Left lung (tissue), 4 donors: ENCODE measurements at regions not wholly inside any gene's neighbourhood (a gene's known extent, or its start where the extent isn't known, plus 50 kb on each side); places are given as distances from the start of the nearest gene placed in this dataset.

ENCODE experiments used
- ATAC-seq: fragments of 200-7000 bp; cut with Tn5 transposase; one replicate; pipeline ENCODE4 v1.9.1; 2020; ENCODE audit warnings: moderate library complexity
- DNase-seq, 4 donors: peaks; one replicate each; pipeline ENCODE4 v3.0.0-alpha.2; 2013 to 2020
- H3K27ac ChIP-seq, 2 donors: fragments of 200-600 bp; sonication (generic) in 1 of 2; one replicate each; pipeline versions ENCODE4 v1.5.0 to v1.8.0; 2020 to 2021
- H3K27me3 ChIP-seq, 2 donors: fragments of 200-600 bp; sonication (generic) in 1 of 2; one replicate each; pipeline versions ENCODE4 v1.5.0 to v1.8.0; 2020 to 2021
- H3K36me3 ChIP-seq, 2 donors: fragments of 200-600 bp; sonication (generic) in 1 of 2; one replicate each; pipeline versions ENCODE4 v1.5.0 to v1.8.0; 2020 to 2021
- H3K4me1 ChIP-seq, 2 donors: fragments of 200-600 bp; one replicate each; pipeline ENCODE4 v1.8.0; 2021
- H3K4me3 ChIP-seq, 2 donors: fragments of 200-600 bp; sonication (generic) in 1 of 2; one replicate each; pipeline versions ENCODE4 v1.5.0 to v1.8.0; 2020 to 2021; ENCODE audit warnings: mild to moderate bottlenecking in 1 of 2
- H3K9me3 ChIP-seq, 2 donors: fragments of 200-600 bp; sonication (generic) in 1 of 2; one replicate each; pipeline versions ENCODE4 v1.5.0 to v1.8.0; 2020 to 2021
- CTCF ChIP-seq, 2 donors: fragments of 200-600 bp; sonication (generic) in 1 of 2; IDR thresholded peaks; one replicate each; pipeline versions ENCODE4 v1.5.0 to v1.8.0; 2021; ENCODE audit warnings: antibody characterized with exemption in 2 of 2
- intact Hi-C, 2 donors: fragments of 100-400 bp; cut with DNase I; formaldehyde crosslinking; loops; one replicate each; pipeline versions ENCODE4 v1.11.2 to v1.14.2; 2022
- donor health status: DM: no; HTN: yes; CAD: no.
- donor health status: DM: no; HTN: no; CAD: no.

DNA sequence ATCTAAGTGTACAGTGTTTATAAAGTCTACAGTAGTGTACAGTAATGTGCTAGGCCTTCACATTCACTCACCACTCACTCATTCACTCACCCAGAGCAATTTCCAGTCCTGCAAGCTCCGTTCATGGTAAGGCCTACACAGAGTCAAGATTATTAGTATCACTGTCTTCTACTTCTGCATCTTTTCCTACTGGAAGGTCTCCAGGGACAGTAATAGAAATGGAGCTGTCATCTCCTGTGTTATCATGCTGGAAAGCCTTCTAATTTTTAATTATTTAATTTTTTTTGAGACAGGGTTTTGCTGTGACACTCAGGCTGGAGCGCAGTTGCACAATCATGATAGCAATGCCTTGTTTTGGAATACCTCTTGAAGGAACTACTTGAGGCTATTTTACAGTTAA is 207.0 kb downstream of the HTR7 start:
- Histone ChIP-seq H3K36me3 (no peaks in the 10 kb centered on the region), H3K27me3 (no peaks in the 10 kb centered on the region), H3K4me3 (no peak overlapping the region), H3K27ac (no peak overlapping the region), H3K4me1 (no peaks in the 10 kb centered on the region), H3K9me3 (no peaks in the 10 kb centered on the region)
- intact Hi-C loops: no loop called here
- ATAC-seq (no peak), DNase-seq (no peak)
- TF ChIP-seq CTCF (IDR thresholded peaks at IDR 0.05): no peak

DNA sequence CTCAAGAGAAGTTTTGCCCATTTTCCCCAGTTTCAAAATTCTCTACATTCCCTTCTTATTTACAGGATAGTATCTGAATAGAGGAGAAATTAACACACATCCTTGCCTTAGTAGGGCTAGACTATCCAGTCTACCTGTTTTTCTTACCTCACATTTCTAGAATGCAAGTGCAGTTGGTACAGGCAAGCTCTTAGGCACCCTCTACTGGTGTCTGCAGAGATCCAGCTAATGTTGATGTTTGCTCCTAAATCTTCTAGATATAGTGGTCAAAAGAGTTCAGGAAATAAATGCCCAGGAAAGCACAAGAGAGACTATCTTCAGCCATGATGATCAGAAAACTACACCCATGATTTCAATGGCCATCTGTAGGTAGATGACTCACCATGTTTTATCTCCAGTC is 205.3 kb downstream of the HTR7 start:
- ATAC-seq: peak; percentile 75
- no peaks in the 10 kb centered on the region for H3K36me3 ChIP-seq
- intact Hi-C loops: no loop called here

GRCh38 chr10:90658791-90659190 is 199.0 kb downstream of the HTR7 start:
- no peak for ATAC-seq
- Histone ChIP-seq H3K27me3 (no peaks in the 10 kb centered on the region), H3K4me1 (no peaks in the 10 kb centered on the region), H3K4me3 (no peak overlapping the region), H3K36me3 (no peaks in the 10 kb centered on the region), H3K9me3 (peaks cover 0 to 7% of the 10 kb centered on the region in 2 donors), H3K27ac (no peak overlapping the region)
- DNase-seq: no peak
- intact Hi-C loops: no loop called here
- TF ChIP-seq CTCF (IDR thresholded peaks at IDR 0.05): no peak

More for the DNA sequence above, 205.3 kb downstream of the HTR7 start:
- no peaks in the 10 kb centered on the region for H3K4me1 ChIP-seq
- H3K9me3 ChIP-seq: no peaks in the 10 kb centered on the region
- no peak for TF ChIP-seq CTCF (IDR thresholded peaks at IDR 0.05)
- no peak overlapping the region for H3K4me3 ChIP-seq
- no peaks in the 10 kb centered on the region for H3K27me3 ChIP-seq
- no peak overlapping the region for H3K27ac ChIP-seq
- no peak for DNase-seq

DNA sequence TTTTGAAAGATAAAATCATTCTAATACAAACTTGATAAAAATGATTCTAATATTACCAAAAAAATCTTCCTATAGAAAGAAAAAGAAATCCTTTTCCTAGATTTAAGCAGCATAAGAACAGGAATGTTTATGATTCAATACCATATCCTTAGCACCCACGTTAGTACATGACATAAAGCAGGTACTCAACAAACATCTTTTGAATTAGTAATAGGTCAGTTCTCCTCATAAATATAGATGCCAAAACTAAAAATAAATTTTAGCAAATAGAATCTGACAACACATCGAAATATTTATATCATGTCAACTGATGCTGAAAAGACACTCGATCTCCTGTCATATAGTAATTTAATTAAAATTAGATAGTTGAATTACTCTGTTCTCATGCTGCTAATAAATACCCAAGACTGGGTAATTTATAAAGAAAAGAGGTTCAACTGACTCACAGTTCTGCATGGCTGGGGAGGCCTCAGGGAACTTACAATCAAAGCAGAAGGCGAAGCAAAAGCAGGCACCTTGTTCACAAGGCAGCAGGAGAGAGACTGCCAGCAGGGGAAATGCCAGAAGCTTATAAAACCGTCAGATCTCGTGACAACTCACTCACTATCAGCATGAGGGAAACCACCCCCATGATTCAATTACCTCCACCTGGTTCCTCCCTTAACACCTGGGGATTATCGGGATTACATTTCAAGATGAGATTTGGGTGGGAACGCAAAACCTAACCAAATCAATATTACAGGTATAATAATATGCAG is 191.8 kb downstream of the HTR7 start:
- TF ChIP-seq CTCF (IDR thresholded peaks at IDR 0.05): no peak
- ATAC-seq: no peak
- Histone ChIP-seq H3K27me3 (no peaks in the 10 kb centered on the region), H3K9me3 (no peaks in the 10 kb centered on the region), H3K27ac (no peak overlapping the region), H3K4me1 (no peaks in the 10 kb centered on the region), H3K4me3 (no peak overlapping the region), H3K36me3 (no peaks in the 10 kb centered on the region)
- intact Hi-C loops: no loop called here
- no peak for DNase-seq

GRCh38 chr10:90674461-90674860 is 183.4 kb downstream of the HTR7 start:
- intact Hi-C loops: no loop called here
- no peaks in the 10 kb centered on the region for H3K4me1 ChIP-seq
- H3K9me3 ChIP-seq: no peaks in the 10 kb centered on the region
- H3K27ac ChIP-seq: no peak overlapping the region
- no peak for ATAC-seq
- no peaks in the 10 kb centered on the region for H3K27me3 ChIP-seq
- H3K36me3 ChIP-seq: no peaks in the 10 kb centered on the region
- no peak for DNase-seq
- H3K4me3 ChIP-seq: no peak overlapping the region
- no peak for TF ChIP-seq CTCF (IDR thresholded peaks at IDR 0.05)
